Stimulated activated CD4-positive, alpha-beta T cell treated with anti-CD3 and anti-CD28 coated beads, Interleukin-15, amount 100 ng/mL, for 24 hours (primary cell): ENCODE measurements at regions not wholly inside any gene's neighbourhood (a gene's known extent, or its start where the extent isn't known, plus 50 kb on each side); places are given as distances from the start of the nearest gene placed in this dataset.
"Not testable (repeated sequence)": the region's sequence is repeated elsewhere in the genome, so short reads cannot be mapped to it uniquely, and the experiment has no call there.

Experiments
- DNase-seq: peaks from one replicate; pipeline ENCODE4 v3.0.0-alpha.2; 2020

DNA sequence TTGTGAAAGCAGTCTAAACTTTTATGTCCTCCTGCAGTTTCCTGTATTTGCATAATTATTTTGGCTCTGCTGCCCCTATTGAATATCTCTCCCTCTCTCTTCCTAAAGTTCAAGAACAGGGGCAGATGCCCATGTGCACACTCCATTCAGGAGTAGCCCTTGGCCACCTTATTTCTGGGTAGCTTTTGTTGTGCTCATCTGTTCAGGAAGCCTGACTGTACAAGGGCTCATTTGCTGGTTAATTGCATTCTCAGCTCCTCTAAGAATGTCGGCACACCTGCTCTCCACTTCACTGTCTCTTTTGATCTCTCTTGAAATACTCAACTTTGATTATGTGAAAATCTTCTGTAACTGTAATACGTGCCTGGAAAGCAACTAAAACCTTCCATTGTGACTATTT is 1378.8 kb upstream of the CDH8 start:
- no peak for DNase-seq

DNA sequence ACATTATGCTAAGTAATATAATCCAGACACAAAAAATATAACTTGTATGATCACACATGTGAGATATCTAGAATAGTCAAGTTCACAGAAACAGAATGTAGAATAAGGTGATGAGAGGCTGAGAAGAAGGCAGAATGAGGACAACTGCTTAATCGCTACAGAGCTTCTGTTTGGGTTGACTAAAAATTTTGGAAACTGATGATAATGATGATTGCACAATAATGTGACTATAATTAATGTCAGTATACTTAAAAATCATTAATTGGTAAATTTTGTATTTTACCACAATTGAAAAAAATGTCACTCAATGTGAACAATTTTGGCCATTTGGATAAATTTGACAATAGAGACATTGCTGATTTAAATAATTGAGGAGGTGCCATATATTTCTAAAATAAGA is 1374.4 kb upstream of the CDH8 start:
- no peak for DNase-seq

DNA sequence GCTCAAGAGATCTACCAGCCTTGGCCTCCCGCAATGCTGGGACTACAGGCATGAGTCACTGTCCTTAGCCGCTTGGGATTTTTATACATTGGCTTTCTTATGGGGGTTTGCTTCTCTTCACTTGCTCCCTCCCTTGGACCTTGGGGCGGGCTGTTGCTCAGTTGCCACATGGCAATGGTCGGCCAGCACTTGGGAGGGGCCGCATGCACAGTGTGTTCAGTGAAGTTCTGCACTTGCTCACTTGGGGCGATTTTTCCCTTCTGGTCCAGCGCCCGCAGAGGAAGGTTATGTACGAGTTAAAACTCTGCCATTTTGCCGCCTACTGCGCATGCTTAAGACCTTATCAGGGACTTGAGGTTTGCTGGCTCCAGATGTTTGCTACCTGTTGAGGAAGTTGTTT is 1367.6 kb upstream of the CDH8 start:
- DNase-seq = no peak

DNA sequence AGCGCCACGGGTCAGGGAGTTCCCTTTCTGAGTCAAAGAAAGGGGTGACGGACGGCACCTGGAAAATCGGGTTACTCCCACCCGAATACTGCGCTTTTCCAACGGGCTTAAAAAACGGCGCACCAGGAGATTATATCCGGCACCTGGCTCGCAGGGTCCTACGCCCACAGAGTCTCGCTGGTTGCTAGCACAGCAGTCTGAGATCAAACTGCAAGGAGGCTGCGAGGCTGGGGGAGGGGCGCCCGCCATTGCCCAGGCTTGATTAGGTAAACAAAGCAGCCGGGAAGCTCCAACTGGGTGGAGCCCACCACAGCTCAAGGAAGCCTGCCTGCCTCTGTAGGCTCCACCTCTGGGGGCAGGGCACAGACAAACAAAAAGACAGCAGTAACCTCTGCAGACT is 1352.0 kb upstream of the CDH8 start:
- not testable (repeated sequence) for DNase-seq

DNA sequence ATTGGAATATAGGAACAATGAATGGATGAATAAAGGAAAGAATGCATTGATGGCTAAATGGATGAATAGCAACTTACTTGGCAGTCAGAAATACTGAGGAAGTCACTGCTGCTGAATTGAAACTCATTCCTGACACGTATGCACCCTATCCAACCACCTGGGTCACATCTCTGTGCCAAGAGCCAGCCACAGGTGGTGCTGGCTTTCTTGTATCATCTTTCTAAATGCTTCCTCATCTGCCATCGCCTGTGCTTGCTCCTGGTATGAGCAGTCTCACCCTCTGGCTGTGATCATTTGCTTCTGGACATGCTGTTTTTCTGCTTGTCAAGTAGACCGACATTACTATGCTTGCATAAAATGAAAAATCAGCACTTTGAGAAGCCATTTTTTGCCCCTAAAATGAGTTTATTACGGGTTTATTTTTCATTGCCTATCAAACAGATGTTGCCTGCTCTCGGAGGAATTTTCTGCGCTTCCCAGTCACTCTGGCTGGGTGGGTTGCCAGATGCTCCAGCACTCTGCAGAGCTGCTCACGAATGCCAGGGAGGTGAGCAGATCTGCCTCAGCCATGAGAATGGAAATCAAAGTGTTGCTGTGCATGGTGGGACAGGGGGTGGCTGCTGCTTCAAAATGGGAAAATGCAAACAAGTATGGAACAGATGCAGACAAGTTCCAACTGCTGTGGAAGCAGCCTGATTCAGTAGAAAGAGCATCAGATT is 1349.6 kb upstream of the CDH8 start:
- DNase-seq = no peak

DNA sequence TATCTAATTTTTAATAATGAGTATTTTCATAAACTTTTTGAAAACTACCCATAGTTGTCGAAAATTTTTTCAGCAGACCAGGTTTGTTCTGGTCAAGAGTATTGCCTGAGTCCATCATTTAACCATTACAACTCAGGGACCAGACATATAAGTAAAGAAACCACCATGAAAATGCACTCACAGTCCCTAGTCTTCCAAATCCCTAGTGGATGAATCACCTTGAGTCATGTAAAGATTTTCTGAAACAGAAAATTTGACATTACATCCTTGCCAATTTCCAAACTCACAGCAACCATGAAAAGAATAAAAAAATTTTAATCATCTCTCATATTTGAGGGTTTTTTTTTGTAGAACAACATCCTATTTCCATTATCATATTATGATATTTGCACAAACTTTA is 1337.5 kb upstream of the CDH8 start:
- no peak for DNase-seq

DNA sequence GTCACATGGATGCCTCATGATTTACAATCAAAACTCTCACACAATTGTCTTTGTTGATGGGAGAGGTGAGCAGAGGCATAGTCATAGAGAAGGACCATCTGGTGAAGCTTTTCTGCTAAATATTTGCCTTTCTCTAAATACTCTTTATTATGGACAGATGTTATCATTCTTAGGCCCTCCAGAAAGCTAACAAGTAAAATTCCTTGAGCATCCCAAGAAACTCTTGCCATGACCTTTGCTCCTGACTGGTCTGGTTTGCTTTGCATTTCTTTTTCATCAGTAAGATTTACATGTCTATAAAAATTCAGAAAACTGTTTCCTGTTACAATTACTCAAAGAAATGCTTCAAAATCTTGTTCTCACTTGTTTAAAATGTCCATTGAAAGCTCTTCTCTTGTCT is 1336.6 kb upstream of the CDH8 start:
- DNase-seq = no peak

DNA sequence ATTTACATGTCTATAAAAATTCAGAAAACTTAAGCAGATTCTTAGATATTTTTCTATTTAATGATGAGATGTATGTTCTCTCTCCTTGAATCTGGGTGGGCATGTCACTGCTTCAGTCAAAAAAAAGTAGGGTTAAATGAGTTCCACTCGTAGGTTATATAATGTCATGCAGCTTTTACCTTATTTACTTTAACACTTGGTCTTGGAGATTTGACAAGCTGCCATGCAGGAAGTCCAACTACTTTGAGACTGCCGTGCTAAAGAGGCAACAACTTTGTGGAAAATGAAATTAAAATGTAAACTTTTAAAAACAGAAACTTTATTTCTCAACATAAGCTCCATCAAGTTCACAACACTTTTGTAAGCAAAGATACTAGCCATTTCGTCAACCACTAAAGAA is 1336.0 kb upstream of the CDH8 start:
- DNase-seq = no peak

DNA sequence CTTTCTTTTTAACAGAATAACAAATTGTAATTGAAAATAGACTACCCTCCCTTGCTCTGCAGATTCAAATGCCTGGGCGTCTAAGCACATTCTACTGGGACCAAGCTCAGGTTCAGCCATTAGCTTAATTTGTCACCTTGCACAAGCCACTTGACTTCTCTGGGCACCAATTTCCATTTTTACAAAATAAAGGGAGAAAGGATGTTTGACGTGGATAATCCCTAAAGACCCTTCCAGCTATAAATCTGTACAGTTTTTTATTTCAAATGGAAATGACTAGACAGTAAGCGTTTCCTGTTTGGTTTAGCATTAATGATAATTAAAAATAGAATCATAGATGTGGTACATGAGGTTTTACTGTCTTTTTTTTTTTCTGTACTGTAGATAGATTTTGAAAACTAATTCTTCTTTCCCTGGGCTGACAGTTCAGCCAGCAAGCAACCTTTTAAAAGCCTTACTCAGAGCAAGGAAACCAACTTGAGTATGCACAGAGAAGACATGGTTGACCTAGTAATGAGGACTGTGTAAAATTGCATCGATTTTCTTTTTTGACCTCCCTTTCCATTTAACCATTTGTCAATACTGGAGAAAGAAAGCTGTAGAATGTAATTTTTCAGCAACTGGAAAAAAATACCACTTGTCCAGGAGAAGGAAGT is 1329.5 kb upstream of the CDH8 start:
- DNase-seq = no peak

DNA sequence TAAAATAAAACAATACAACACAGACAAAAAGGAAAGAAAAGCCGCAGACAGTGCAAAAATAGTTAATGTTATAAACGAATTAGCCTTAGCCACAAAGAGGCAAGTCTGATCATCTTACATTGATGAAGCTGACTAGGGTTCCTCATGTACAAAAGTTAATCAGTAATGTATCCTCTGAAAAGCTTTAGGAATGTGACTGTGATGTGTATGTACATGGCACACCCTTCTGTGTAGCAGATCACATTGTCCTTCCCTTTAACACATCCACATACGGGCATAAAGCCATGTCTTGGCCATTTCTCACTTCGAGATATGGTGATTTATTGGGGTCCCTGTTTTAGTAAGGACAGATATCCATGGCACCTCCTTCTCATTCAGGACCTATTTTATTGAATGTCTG is 1327.5 kb upstream of the CDH8 start:
- DNase-seq = no peak

DNA sequence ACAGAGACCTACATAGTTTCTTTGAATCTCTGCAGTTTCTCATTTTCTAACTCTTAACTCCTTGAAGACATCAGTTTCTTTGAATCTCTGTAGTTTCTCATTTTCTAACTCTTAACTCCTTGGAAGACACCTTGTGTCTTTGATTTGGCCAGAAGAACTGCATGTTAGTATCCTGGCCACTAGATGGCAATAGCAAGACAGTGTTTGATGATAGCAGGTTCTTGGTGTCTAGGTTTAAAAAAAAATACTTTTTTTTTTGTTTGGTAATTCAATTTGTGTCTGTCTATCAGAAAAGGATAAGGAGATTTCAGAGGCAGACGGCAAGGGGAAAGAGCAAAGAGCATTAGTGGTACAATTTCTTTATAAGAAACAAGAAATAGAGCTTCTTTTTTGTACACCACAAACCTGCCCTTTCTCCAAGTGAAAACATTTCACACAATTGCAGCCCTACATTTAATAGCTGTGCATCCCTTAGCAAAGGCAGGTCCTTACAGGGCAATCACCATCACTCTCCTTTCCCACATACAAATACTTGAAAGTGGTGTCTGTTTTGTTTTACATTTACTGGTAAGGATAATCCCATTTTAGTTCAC is 1324.9 kb upstream of the CDH8 start:
- DNase-seq = no peak

DNA sequence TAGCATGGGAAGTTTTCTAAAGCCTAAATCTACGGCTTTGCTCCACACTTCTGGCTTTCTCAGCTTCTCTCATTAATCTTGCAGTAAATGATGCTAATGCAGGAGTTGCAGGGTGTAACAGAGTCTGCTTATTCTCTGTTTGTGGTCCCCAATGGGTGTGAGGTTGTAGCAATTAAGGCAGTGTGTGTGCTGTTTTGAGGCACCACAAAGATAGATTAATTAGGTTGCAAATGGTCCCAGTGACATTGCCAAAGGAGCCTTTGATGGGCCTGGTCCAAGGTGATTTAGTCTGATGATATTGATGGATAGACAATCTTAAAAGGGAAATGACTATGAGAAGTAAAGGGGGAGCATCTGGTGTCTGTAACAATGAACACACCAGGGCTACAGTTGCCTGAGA is 1313.7 kb upstream of the CDH8 start:
- DNase-seq = no peak

DNA sequence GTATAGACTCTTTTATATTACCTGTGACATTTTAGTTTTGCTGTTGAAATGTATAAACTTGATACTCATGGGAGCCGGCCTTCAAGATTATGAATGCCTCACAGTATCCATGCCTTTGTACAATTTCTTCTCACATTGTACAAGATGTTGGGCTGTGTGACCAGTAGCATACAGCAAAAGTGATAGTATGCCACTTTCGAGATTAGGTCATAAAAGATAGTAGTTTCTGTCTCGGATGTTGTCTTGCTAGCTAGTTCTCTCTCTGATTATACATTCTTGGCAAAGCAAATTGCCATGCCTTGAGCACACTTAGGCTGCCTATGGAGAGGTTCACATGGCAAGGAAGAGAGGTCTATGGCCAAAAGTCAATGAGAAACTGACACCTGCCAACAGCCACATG is 1309.8 kb upstream of the CDH8 start:
- no peak for DNase-seq

DNA sequence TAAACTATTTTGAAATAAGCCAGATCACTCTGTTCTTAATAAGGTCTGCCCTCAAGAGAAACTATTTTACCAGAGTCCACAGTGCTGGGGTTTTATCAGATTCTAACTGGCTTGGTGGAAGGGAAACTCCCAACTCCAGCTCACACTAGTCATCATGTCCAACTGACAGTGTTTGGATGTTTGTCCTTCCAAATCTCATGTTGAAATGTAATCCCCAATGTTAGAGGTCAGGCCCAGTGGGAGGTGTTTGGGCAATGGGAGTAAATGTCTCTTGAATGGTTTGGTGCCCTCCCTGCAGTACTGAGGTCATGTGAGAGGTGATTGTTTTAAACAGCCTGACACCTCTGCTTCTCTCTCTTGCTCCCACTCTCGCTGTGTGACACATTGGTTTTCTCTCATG is 1301.0 kb upstream of the CDH8 start:
- DNase-seq = no peak

DNA sequence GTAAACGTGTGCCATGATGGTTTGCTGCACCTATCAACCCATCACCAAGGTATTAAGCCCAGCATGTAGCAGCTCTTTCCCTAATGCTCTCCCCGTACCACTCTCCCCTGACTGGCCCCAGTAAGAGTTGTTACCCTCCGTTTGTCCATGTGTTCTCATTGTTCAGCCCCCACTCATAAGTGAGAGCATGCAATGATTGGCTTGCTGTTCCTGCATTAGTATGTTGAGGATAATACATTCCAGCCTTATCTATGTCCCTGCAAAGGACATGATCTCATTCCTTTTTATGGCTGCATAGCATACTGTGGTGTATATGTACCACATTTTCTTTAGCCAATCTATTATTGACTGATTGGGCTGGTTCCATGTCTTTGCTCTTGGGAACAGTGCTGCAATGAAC is 1294.9 kb upstream of the CDH8 start:
- DNase-seq = no peak

DNA sequence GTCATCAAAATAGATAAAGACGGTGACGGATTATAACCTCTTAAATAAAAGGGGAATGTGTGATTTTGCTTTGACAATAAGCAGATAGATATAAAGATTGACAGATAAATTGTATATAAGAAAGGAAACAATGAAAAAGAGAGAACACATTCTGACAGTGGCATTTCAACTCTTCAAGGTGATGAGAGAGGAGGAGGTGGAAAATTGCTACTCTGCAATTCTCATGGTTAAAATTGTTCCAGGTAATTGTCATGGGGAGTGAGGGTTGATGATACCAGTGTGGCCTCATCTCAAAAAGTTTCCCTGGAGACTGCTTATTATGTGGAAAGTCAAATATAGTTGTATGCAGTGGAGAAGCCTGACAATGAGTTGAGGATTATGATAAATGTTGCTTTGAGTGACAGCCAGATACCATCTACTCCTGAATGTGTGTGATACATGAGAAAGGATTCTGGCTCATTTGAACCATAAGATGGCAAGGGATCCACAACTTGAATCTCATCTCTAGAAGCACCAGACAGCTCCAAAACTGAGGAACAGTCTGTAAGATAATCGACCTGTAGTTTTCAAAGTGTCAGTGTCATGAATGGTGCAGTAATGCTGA is 1290.6 kb upstream of the CDH8 start:
- no peak for DNase-seq

DNA sequence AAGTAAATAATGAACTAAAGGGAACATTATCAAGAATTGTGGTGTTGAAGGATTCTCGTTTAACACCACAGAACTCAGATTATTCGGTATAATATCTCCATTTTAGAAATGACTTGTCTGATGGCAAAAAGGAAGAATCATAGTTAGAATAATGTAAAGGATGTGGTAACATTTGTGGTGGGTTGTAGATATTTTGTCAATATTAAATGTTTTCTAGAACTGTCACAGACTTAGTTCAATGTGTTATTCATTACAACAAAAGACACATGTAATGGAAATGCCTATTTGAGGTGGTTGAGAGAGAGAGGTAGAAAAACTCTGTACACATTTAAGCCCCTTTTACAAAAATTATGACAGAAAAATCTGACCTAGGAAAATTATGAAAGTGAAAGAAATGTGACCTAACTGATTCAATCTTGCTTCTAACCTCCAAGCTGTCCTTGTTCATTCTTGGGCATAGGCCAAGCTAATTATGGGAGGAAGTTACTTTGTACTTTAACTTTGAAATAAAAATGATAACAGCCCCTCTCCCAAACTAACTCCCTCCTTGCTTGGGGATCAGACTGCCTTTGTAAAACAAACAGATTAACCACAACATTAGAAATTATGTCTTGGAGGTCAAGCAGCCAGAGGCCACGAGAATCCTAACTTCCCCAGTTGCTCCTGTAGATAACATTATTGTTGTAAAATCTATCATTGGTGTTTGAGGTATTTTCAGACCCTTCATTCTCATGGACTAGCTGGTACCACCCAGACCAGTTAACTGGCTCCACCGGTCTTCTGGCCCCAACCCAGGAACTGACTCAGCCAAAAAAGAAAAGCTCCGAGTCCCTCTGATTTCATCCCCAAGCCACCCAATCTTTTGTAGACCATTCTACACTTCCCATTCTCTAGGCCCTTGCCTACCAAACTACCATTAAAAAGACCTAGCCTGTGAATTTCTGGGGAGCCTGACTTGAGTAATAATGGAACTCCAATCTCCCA is 1287.8 kb upstream of the CDH8 start:
- no peak for DNase-seq

DNA sequence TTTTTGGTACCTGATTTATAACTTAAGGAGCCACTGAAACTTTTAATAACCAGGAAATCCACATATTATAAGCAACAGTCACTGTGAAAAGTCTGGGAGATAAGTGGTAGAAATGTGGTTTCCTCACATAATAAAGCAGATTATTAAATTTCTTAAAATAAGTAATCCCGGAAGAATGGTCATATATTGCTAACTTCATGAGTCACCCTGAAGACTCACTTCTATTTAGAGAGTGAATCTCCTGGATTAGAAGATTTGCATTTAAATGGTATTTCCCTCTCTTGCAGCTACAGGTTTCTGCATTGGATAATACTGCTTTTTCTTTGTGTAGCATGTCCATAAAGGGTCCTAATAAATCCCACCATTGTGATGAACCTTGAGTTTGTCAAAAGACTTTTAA is 1286.8 kb upstream of the CDH8 start:
- no peak for DNase-seq

DNA sequence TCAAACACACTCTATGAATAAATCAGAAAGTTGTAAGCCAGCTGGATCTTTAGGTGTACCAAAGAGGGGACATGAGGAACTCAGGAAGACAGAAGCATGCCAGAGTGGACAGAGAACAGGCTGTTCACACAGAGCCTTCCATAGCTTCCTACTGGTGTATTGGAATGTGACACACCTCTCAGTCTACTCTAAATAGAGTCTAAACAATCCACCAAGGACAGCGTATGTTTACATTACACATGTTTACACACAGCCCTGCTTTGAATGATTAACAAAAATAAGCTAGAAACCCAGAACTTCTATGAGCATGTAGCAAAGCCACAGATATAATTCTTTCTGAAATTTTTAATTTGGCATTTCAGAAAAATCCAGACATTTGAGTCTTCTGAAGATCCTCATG is 1279.0 kb upstream of the CDH8 start:
- DNase-seq = no peak

DNA sequence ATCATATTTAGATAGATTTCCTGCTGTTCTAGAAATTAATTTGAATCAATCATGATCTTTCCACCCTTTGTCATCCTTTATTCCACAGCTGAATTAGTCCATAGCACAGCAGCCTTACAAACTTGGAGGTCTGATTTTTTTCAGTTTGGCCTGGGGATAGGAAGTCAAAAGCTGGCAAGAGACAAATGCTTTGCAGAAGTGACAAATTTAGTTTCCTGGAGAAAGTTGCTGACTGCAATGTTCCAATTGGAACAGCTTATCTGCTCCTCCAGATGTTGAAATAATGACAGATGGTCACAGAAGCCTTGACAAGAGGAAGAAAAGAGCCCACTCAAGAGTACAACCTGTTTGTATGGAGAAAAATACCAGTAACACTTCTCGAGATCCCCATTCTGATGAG is 1276.1 kb upstream of the CDH8 start:
- DNase-seq = no peak

DNA sequence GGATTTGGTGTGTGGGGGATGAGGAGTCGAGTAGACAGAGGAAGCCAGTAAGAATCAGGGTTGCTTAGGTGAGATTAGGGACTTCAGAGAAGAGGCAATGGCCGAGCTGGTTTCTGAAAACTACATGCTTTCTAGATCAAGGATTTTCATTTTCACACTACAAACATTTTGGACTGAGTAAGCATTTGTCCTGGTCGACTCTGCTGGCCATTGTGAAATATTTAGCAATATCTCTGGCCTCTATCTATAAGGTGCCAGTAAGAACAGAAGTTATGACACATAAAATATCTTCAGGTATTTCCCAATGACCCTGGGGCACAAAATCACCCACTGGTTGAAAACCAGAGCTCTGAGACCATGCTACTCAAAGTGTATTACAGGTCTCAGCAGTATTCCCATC is 1275.1 kb upstream of the CDH8 start:
- DNase-seq = no peak

DNA sequence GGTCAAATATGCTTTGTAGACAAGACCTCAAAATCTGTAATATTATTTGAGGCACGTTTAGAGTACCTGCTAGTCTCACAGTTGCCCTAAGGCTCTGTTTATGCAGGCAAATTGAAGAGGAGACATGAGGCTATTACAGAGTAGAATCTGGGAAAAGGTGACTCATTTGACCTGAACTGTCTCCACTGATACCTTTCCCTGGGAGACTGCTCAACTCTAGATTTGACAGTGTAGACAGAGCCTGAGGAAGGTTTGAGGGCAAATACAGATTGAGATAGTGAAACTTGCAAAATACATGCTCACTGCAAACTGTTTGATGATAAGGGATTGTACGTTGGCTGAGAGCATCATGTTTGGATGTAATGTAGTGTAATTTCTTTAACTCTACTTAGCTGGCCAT is 1266.6 kb upstream of the CDH8 start:
- no peak for DNase-seq

DNA sequence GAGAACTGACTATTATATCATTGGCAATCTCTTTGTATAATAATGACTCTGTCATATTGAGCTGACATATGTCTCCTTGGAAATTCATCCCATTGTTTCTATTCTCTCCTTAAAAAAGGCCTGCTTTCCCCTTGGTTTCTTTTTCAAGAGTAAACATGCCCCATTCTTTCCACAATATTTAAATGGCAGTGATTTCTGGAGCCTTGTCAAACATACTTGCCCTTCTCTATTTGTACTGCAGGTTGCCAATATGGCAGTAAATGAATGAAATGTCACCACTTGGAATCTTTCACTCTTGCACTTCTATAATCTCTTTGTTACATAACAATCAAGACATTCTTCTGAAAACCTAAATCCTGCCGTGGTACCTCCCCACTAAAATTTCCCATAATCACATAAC is 1265.1 kb upstream of the CDH8 start:
- DNase-seq = no peak
